ENCODE measurements at regions not wholly inside any gene's neighbourhood (a gene's known extent, or its start where the extent isn't known, plus 50 kb on each side); places are given as distances from the start of the nearest gene placed in this dataset.

- DNase-seq (ENCODE audit: low read depth in 2 of 2), result no peak
Measured at GRCh38 chr6:130671577-130671976, 155.6 kb upstream of the SMLR1 start.

- DNase-seq (ENCODE audit: low read depth in 2 of 2), result no peak
Measured at GRCh38 chr6:130672153-130672552, 155.1 kb upstream of the SMLR1 start.

GRCh38 chr6:130674604-130675003 is 152.6 kb upstream of the SMLR1 start:
- DNase-seq (ENCODE audit: low read depth in 2 of 2), result peak; percentile 6 to 68

- peak; percentile 21 to 27 for DNase-seq (ENCODE audit: low read depth in 2 of 2)
Measured at GRCh38 chr6:130675072-130675471, 152.1 kb upstream of the SMLR1 start.

- DNase-seq (ENCODE audit: low read depth in 2 of 2), result no peak
Measured at GRCh38 chr6:130676077-130676772, 151.0 kb upstream of the SMLR1 start.

- no peak for DNase-seq (ENCODE audit: low read depth in 2 of 2)
Measured at GRCh38 chr6:130676773-130677144, 150.4 kb upstream of the SMLR1 start.

- DNase-seq (ENCODE audit: low read depth in 2 of 2), result no peak
Measured at GRCh38 chr6:130677312-130677711, 149.9 kb upstream of the SMLR1 start.

- no peak for DNase-seq (ENCODE audit: low read depth in 2 of 2)
Measured at GRCh38 chr6:130677766-130678165, 149.4 kb upstream of the SMLR1 start.

- no peak for DNase-seq (ENCODE audit: low read depth in 2 of 2)
Measured at GRCh38 chr6:130679684-130680083, 147.5 kb upstream of the SMLR1 start.

GRCh38 chr6:130680116-130680515 is 147.1 kb upstream of the SMLR1 start:
- DNase-seq (ENCODE audit: low read depth in 2 of 2), result no peak

GRCh38 chr6:130681028-130681427 is 146.2 kb upstream of the SMLR1 start:
- peak; percentile 33 to 43 for DNase-seq (ENCODE audit: low read depth in 2 of 2)

GRCh38 chr6:130682066-130682465 is 145.1 kb upstream of the SMLR1 start:
- DNase-seq (ENCODE audit: low read depth in 2 of 2), result no peak

GRCh38 chr6:130683761-130684517 is 143.3 kb upstream of the SMLR1 start:
- DNase-seq (ENCODE audit: low read depth in 2 of 2), result no peak

- no peak for DNase-seq (ENCODE audit: low read depth in 2 of 2)
Measured at GRCh38 chr6:130692659-130693058, 134.5 kb upstream of the SMLR1 start.

GRCh38 chr6:130693944-130694343 is 133.3 kb upstream of the SMLR1 start:
- no peak for DNase-seq (ENCODE audit: low read depth in 2 of 2)

- DNase-seq (ENCODE audit: low read depth in 2 of 2), result no peak
Measured at GRCh38 chr6:130694606-130695005, 132.6 kb upstream of the SMLR1 start.

GRCh38 chr6:130696806-130697205 is 130.4 kb upstream of the SMLR1 start:
- no peak for DNase-seq (ENCODE audit: low read depth in 2 of 2)

GRCh38 chr6:130697271-130697994 is 129.8 kb upstream of the SMLR1 start:
- DNase-seq (ENCODE audit: low read depth in 2 of 2), result no peak

- DNase-seq (ENCODE audit: low read depth in 2 of 2), result peak; percentile 43 to 61
Measured at GRCh38 chr6:130697995-130698535, 129.1 kb upstream of the SMLR1 start.

- no peak for DNase-seq (ENCODE audit: low read depth in 2 of 2)
Measured at GRCh38 chr6:130699742-130700141, 127.5 kb upstream of the SMLR1 start.

GRCh38 chr6:130700397-130700796 is 126.8 kb upstream of the SMLR1 start:
- DNase-seq (ENCODE audit: low read depth in 2 of 2), result no peak

- DNase-seq (ENCODE audit: low read depth in 2 of 2), result peak; percentile 16 to 60
Measured at GRCh38 chr6:130708338-130708737, 118.9 kb upstream of the SMLR1 start.
